NCI-H524 treated with DMSO at 0.1 percent for 48 hours (cell line): ENCODE measurements at regions not wholly inside any gene's neighbourhood (a gene's known extent, or its start where the extent isn't known, plus 50 kb on each side); places are given as distances from the start of the nearest gene placed in this dataset.

ENCODE experiments used
- DNase-seq: peaks from one replicate; lab custom pipeline; 2025; lab: John Stamatoyannopoulos, UW

- no peak for DNase-seq
Measured at GRCh38 chr11:70703141-70704064, 305.1 kb downstream of the CTTN start.

- no peak for DNase-seq
Measured at GRCh38 chr11:70705097-70705496, 306.8 kb downstream of the CTTN start.

- no peak for DNase-seq
Measured at GRCh38 chr11:70705930-70706329, 307.6 kb downstream of the CTTN start.

- DNase-seq = no peak
Measured at GRCh38 chr11:70707821-70708220, 309.5 kb downstream of the CTTN start.

GRCh38 chr11:70709596-70709995, 311.3 kb downstream of the CTTN start:
- DNase-seq = no peak

GRCh38 chr11:70710192-70710591, 311.9 kb downstream of the CTTN start:
- DNase-seq = no peak

DNA sequence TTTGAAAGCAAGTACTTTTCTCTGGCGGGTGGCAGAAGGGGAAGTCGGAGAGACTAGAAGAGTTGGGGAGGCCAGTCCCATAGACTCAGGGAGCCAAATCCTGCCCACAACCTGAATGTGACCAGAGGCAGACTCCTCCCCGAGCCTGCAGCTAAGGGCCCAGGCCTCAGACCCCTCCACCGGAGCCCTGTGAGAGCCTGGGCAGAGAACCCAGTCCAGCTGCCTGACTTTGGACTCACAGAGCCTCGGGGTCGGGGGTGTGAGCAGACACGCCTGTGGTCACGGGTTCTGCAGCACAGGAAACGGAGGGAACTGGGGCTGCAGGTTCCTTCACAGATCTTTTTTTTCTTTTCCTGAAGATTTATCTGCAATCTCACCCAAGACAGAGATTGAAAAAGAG, 312.3 kb downstream of the CTTN start:
- no peak for DNase-seq

DNA sequence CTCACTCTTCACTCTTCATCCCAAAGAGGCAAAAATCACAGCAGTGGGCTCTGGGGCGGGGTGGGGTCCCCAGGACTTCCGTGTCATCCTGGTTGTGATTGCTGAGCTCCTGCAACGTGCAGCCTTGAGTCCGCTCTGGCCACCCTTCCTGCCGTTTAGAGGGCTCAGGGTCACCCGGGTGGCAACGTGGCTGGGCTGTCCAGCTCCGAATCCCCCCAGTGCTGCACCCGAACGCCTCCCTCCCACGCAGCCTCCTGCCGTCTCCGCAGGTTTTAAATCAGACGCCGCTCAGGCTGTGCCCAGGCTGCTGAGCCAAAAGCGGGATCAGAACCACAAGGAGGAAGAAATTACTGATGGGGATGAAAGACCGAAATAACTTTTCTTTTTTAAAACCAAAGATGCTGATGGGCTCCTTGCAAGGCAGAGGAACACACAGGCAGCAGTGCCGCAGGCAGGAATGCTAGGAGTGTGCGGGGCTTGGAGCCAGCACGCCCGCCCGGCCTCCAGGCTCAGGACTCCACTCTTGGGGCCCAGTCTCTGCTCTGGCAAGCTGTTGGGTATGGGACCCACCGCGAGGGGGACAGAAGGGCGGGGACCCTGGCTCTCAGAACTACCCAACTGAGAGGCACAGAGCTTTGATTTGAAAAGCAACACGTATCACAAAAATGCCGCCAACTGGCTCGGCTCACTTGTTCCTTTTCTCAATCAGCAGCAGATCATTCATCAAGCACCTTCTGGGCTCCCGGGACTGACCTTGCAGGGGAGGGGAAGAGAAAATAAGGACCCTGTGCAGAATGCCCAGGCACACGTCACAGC, 313.0 kb downstream of the CTTN start:
- DNase-seq = no peak

- DNase-seq = no peak
Measured at GRCh38 chr11:70711911-70712185, 313.5 kb downstream of the CTTN start.

GRCh38 chr11:70712471-70712870, 314.1 kb downstream of the CTTN start:
- no peak for DNase-seq

- no peak for DNase-seq
Measured at GRCh38 chr11:70713086-70713835, 314.9 kb downstream of the CTTN start.

GRCh38 chr11:70713988-70714665, 315.8 kb downstream of the CTTN start:
- DNase-seq = no peak

DNA sequence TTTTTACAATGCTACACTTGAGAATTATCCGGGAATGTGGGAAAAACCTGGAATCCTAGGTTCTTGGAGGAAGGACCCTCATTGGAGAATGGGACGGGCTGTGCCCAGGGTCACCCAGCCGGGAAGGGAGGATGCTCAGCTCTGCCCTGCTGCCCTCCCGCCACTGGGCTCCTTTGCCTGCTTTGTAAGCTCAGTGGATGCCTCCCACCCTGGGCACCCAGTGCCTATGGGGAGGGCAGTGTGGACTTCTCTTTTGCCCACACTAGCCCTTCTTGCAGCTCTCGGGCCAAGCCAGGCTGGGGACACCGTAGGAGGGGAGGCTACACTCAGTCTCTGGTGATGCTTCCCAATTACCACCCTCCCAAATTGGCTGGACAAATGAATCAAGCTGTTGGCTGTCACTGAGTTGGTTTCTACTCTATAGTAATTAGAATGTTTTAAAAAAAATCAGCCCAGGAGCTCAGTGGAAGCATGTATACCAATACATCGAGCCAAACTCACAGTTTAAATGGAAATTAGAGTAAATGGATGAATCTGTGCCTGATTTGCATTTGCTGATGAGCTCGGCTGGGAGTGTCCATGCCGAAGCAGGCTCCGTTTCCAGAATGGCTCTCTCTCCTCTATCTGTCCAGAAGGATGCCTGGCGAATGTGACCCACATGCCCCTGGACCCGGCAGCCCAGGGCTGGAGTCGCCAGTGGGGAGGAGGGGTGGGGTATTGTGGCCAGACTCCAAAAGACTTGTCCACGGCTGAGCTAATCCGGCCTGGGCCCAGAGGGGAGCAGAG, 317.0 kb downstream of the CTTN start:
- DNase-seq = no peak

- no peak for DNase-seq
Measured at GRCh38 chr11:70716216-70716615, 317.9 kb downstream of the CTTN start.

- DNase-seq = no peak
Measured at GRCh38 chr11:70716986-70717775, 318.9 kb downstream of the CTTN start.

- DNase-seq = no peak
Measured at GRCh38 chr11:70717936-70718595, 319.7 kb downstream of the CTTN start.

DNA sequence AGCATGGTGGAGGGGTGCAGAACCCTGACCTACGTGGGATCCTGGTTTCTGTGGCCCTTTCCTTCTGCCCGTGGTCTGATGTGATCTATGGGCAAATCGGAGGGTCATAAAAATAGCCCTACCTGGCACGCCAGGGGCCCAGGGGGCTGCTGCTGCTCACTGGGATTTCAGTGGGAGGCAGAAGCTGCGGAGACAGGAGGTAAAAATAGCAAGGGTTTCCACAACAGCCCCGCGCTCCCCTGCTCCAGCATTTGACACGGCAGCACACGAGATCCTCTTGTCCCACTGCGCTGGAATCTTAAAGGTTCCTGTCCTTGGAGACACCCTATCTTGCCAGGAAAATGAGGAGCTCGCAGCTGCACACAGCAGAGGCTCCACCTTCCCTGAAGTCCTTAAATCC, 321.2 kb downstream of the CTTN start:
- no peak for DNase-seq

- no peak for DNase-seq
Measured at GRCh38 chr11:70720281-70720680, 322.0 kb downstream of the CTTN start.

DNA sequence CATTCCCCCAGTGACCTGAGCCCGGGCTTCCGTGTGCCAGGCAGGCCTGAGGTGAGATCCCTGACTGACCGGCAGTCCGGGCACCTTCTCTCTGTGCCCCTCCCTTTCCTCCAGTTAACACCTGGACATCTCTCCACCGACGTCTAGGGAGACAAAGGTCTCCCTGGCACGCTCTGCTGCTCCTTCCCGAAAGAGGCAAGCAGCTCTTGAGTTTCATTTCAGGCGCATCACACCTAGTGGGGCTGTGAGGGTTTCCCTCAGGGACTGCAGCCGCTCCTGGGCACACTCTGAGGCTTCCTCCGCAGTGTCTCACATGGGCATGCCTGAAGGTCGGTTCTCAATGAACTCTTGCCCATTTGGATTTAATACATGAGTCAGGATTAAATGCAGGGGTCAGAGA, 322.7 kb downstream of the CTTN start:
- DNase-seq = no peak

DNA sequence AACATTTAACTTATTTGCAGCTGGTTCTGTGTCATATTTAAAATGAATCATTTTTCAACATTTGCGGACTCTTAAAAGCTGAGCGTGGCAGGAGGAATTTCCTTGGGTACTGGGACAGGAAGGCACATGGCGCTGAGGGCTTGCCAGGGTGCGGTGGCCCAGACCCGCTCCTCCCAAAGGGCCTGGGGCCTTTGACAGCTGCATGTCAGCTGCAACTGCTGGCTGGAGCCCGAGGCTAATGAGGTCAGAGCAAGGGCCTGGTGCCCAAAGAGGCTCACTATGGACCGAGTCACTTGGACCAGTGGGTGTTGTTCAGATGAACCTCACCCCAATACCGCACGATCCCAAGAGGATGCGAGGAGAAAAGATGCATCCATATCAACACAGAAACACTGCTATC, 326.9 kb downstream of the CTTN start:
- DNase-seq = no peak
